AG04449 (cell line): ENCODE measurements at regions not wholly inside any gene's neighbourhood (a gene's known extent, or its start where the extent isn't known, plus 50 kb on each side); places are given as distances from the start of the nearest gene placed in this dataset.
"Not testable (repeated sequence)": the region's sequence is repeated elsewhere in the genome, so short reads cannot be mapped to it uniquely, and the experiment has no call there.

ENCODE experiments used
- CTCF ChIA-PET: fragments of 350-600 bp; formaldehyde crosslinking; extraction: SDS; loops from one replicate; lab custom pipeline; 2021; ENCODE audit warnings: antibody characterized with exemption; lab: Yijun Ruan, JAX
- POLR2A ChIA-PET: fragments of 400-600, 350-600 bp; formaldehyde crosslinking; extraction: SDS; loops from one replicate; lab custom pipeline; 2020; ENCODE audit warnings: antibody characterized with exemption, inconsistent platforms; lab: Yijun Ruan, JAX
- DNase-seq: peaks from one replicate; pipeline ENCODE4 v3.0.0-alpha.2; 2010; ENCODE audit warnings: low read depth, low spot score
- H3K4me3 ChIP-seq: 2 replicates; pipeline ENCODE4 v1.5.1; 2011; ENCODE audit warnings: low read depth, mild to moderate bottlenecking, control low read depth, low read length
- CTCF ChIP-seq: IDR thresholded peaks from one replicate; pipeline ENCODE4 v1.5.1; 2011; ENCODE audit warnings: mild to moderate bottlenecking, moderate library complexity, low read length, control low read depth, inconsistent platforms; ENCODE audit not compliant: insufficient read depth; ENCODE audit errors: missing control alignments

GRCh38 chr14:27642251-27642866, 1044.5 kb upstream of the NOVA1 start:
- CTCF ChIA-PET = no interaction called here
- H3K4me3 ChIP-seq = no peak overlapping the region
- no peak for TF ChIP-seq CTCF
- POLR2A ChIA-PET = no interaction called here
- no peak for DNase-seq

- ChIA-PET POLR2A (no interaction called here), CTCF (no interaction called here)
- TF ChIP-seq CTCF = no peak
- DNase-seq = no peak
- no peak overlapping the region for H3K4me3 ChIP-seq
These were observed 1062.8 kb upstream of the NOVA1 start for GRCh38 chr14:27660683-27661082.

- DNase-seq = no peak
- no peak overlapping the region for H3K4me3 ChIP-seq
- ChIA-PET CTCF (no interaction called here), POLR2A (no interaction called here)
- no peak for TF ChIP-seq CTCF
These were observed 1070.7 kb upstream of the NOVA1 start for GRCh38 chr14:27668531-27668930.

- no peak overlapping the region for H3K4me3 ChIP-seq
- CTCF ChIA-PET = no interaction called here
- no peak for TF ChIP-seq CTCF
- no peak for DNase-seq
- POLR2A ChIA-PET = no interaction called here
These were observed 1074.2 kb upstream of the NOVA1 start for GRCh38 chr14:27672047-27672446.

GRCh38 chr14:27672811-27673737, 1075.2 kb upstream of the NOVA1 start:
- H3K4me3 ChIP-seq, DNase-seq, CTCF ChIA-PET, POLR2A ChIA-PET: not testable (repeated sequence)

- H3K4me3 ChIP-seq = no peak overlapping the region
- ChIA-PET POLR2A (no interaction called here), CTCF (no interaction called here)
- TF ChIP-seq CTCF = no peak
- DNase-seq = no peak
These were observed 1080.5 kb upstream of the FOXG1 start for GRCh38 chr14:27686137-27686536.
